Esophagus squamous epithelium (tissue), 4 donors: ENCODE measurements at regions not wholly inside any gene's neighbourhood (a gene's known extent, or its start where the extent isn't known, plus 50 kb on each side); places are given as distances from the start of the nearest gene placed in this dataset.

Experiments
- CTCF ChIP-seq, 6 experiments: fragments of 450-650 bp in 4 of 6; fragments of 200-600 bp in 2 of 6; sonication (generic) in 2 of 6; IDR thresholded peaks; one replicate each; pipeline ENCODE4 v1.5.1; 2016 to 2019; ENCODE audit warnings: antibody characterized with exemption in 6 of 6, mild to moderate bottlenecking in 4 of 6, moderate library complexity in 4 of 6
- POLR2A ChIP-seq, 4 donors: fragments of 450-650 bp; IDR thresholded peaks; one replicate each; pipeline ENCODE4 v1.6.1; 2017; ENCODE audit warnings: antibody characterized with exemption in 4 of 4, mild to moderate bottlenecking in 4 of 4, moderate library complexity in 3 of 4

DNA sequence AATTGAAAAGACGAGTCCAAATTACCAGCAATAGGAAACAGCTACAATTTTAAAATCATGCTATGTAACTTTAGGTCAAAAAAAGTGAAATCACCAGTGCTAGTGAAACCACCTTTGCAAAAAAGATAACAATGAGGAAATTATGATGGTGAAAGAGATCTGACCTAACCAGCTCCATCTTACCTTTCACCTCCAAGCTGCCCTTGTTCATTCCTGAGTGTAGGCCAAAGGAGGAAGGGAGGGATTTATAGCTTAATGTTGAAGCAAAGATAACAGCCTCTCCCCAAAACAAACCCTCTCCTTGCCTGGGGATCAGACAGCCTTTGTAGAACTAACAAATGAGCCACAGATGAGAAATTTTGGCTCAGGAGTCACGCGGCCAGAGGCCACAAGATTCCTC lies 83.2 kb upstream of the EIF5 start:
- TF ChIP-seq CTCF (IDR thresholded peaks at IDR 0.05) = no peak
- no peak for TF ChIP-seq POLR2A (IDR thresholded peaks at IDR 0.05)
